IPS-NIHi7 (cell line): ENCODE measurements at regions not wholly inside any gene's neighbourhood (a gene's known extent, or its start where the extent isn't known, plus 50 kb on each side); places are given as distances from the start of the nearest gene placed in this dataset.

Experiments
- DNase-seq: peaks from one replicate; pipeline ENCODE4 v3.0.0; 2012; ENCODE audit warnings: mixed read lengths; ENCODE audit errors: extremely low spot score

DNA sequence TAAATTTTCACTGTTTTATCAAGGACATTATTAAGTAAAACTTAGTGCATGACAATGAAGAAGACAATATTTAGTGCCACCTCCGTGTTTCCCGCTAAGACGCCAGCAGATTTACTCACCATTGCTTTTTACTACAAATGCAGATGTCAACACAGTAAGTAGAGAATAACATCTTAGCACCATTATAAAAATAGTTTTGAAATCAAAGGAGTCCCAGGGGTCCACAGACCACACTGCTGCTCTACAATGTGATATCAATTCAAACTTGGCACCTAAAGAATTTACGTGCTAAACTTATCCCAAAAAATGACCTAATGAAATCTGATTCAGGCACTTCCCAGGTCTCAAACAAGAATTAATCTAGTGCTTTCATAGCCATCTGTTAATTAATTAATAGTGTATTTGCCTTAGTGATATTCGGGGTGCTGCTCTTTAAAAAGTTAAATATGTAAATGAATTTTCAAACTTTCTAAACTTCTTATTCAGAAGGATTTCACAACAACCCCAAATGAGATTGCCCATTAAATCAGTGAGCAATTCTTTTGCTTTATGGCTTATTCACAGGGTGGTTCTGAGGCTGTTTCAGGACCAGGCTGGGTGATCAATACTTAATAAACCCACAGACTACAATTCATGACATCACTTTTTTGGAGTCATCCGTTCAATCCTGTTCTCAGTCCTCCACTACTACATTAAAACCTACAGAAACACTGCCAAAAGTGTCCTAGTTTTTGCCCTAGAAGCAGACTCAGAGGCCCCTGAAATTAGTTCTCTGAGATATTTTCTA lies 161.3 kb upstream of the LMNTD1 start:
- DNase-seq, result no peak

DNA sequence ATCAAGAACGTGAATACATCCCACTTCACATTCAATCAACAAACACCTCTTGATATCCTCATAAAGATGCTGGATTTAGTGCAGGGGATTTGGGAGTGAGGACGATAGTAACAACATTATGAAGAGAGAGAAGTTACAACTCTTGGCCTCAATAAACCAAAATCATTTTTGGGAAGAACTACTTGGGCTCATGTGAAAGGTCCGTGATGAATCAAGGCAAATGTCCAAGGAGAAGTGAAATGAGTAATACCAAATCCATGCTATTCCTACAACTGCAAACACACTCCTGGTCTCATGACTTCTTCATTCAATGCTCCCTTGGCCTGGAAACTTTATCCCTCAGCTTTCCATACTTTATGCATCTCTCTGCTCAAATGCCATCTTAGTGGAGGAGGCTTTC lies 162.0 kb upstream of the LMNTD1 start:
- no peak for DNase-seq

DNA sequence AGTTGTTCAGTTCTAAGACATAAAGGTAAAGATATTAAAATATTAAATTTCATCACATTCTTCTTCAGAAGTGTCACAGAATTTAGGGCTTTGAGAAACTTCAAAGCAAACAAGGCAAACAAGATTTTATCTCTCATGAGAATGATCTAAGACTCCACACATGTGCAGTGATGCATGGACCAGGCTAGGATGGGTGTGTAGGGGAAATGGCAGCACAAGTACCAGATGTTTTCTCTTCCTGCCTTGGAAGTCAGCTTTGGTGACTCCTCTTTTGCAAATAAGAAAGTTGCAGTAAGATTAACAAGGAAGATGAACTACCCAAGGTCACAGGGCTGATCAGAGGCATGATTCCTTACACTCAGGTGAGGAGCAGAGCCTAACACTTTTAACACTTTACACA lies 163.8 kb upstream of the LMNTD1 start:
- no peak for DNase-seq

DNA sequence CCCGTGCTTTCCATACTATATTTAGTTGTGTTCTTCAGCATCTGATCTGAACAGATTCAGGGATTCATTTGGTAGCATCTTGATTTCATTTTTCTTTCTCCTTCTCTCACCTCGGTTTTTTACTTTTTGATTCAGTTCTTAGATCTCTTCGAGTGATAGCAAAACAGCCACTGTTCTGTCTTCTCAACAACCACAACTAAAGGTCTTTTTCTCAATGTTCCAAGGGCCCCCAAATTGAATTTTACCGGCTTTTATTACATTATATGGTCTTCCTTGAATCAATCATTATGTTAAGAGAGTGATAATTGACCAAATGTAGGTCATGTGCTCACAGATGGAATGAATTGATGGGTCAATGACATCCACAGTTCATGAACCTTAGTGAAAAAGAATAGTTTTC lies 164.5 kb upstream of the LMNTD1 start:
- DNase-seq, result no peak

DNA sequence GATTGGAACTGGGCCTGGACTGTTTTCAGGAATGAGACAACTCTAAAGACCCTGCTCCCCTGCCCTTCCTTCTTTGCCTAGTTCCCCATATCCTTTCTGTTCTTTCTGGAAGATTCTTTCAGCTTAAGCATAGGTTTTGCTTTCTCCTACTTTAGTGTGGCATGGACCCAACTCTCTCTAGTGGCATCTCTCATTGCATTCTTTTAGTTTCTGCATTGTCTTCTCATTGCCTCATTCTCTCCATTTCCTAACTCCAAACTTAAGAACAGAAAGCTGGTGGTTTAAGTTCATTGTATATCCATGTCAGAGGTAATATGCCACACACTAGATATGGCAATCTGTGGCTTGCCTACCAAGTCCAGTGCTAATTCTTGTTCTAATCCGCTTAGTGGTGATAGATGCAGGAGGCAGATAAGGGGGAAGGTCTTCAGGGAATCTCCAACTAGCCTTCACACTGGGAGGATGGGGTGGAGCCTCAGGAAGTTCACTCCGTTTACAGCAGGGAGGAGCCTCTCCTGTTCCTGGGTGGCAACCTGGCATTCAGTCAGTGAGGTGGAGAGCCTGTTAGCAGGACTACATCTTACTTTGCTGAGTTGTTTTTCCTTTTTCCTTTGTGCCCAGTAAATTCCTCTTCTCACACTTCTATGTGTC lies 165.1 kb upstream of the LMNTD1 start:
- no peak for DNase-seq

DNA sequence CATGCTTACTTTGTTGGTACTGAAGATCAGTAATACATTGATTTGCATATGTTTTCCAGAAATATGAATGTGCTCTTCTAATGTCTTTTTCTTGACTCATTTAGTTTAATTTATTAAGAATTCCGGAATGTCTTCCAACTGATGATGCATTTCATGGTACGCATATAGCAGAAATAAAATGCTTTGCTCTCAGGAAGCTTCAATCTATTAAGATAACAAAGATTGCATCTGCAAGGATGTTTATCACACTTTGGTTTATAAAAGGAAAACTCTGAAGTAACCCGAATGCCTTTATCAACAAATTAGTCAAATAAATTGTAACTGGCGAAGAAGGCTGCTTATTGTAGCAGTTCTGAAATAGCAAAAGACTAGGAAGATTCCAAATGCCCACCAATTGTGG lies 166.4 kb upstream of the LMNTD1 start:
- no peak for DNase-seq

DNA sequence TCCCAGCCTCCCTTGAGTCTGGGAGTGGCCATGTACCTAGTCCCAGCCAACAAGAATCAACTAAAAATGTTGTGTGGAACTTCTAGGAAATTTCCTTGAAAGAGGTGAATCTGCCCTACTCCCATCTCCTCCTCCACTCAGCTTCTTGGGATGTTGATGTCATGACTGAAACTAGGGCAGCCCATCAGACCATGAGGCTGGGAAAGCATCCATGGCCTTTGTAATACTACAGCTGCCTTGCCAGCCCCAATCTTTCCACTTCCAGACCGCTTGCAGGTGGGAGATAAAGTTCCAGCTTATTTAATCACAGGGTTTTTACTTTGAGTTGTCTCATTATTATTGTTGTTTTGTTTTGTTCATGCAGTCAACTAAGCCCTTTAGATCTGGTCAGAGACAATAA lies 170.3 kb upstream of the LMNTD1 start:
- no peak for DNase-seq

DNA sequence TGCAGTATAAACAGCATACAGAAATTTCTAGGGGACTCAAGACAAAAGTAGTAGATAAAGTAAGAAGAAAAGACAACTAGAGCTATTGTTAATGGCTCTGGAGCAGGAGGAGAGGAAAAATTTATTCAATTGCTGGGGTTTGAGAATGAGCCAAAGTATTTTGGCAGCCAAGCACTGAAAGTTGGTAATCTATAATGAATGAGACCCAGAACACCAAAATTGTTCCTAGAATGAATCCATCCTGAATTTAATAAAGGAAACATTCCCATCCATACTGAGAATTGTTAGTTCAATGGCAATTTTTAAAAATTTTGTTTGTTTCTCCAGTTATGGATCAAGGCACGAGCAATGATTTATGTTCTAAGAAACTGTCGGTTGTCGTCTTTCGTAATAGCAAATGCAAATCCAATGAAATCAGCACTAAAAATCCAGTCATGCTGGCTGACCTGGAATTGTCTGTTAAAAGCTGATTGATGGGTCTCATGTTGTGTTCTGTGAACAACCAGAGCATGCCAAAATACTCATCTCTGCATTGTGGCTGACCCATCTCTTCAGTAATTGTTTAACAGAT lies 170.9 kb upstream of the LMNTD1 start:
- DNase-seq, result no peak

DNA sequence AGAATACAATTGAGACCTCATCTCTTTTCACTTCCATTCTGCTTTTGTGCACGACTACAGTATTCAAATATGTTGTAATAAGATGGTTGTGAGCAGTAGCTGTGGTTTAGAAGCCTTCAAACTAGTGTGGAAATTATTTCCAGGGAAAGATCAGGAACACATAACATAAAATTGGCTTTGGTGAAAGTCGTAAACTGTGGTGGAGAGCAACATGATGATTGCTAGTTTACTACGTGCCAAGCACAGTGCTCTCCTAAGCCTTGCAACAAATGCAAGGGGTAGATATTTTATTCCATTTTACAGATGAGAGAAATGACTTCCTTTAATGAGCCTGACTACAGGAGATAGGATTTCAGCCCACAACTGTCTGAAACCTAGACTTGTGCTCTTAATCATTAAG lies 172.4 kb upstream of the LMNTD1 start:
- DNase-seq, result no peak

DNA sequence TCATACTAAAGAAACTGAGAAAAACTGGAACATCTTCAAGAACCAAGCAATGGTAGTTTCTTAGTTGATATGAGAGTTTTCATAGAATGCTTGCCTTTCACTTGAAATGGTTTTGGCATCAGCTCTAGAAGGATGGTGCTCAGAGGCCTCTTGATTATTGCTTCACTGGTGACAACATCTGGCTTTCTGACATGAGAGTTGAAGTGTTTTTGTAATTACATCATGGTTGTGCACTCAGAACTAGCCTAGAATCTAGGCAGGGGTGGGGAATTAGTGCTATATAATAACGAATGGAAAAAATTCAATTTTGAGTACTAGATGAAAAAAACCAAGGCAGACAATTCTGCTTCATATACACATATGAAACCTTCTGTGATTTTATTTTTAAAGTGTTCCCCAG lies 172.8 kb upstream of the LMNTD1 start:
- DNase-seq, result no peak

DNA sequence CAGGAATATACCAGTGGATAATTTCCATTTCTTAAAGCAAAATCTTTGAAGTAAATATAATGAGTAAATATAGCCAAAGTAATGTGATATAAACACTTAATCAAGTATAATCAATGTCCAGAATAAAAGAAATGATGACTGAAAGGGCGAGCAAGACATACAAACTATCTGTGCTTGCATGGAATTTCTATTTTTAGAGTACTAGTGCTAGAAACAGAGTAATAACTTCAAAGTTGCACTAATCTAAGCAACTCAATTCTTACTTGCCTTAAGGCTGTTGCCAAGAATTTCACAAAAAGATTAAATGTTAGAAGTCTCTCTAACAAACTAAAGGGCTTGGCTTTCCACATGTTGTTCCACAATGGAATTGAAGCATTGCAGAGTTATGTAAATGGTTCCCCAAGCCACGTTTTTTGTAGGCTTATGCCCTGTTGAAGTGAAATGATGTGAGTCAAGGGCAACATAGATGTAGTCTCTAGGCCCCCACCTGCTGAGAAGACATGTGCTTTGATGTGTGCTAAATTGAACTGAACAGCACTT lies 175.0 kb upstream of the LMNTD1 start:
- DNase-seq, result no peak

DNA sequence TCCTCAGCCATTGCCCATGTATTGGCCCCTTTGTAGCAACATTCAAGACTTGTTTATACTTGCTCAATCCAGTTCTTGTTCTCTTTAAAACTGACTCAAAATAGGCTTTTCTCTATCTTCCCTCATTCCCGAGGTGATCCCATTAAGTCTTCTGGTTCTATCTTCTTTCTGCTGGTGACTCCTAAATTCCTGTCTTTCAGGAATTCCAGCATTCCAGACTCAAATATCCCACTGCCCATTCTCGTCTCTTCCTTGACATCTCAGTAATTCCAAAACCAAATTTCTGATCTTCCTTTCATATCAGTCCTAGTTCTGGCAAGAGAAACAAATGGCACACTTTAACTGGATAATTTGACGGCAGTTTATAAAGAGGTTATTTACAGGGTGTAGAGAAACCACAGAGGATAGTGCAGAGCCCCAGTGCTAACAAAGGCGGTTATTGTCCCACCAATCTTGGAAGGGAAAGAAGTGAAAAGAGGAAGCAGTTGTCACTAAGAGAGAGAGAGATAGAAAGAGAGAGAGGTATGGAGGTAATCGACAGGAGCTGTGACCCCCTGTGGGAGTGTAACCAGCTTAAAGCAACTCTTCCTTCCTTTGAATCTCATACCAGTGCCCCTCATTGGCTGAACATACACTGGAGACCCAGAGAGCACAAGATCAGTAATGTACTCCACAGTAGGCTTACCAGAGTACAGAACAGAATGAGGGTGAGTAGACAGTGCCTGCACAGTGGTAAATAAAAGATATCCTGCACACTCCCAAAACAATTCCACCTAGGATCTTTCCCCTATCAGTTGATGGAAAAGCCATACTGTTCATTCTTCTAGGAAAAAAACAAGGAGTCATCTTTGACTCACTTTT lies 177.6 kb upstream of the LMNTD1 start:
- DNase-seq, result no peak

DNA sequence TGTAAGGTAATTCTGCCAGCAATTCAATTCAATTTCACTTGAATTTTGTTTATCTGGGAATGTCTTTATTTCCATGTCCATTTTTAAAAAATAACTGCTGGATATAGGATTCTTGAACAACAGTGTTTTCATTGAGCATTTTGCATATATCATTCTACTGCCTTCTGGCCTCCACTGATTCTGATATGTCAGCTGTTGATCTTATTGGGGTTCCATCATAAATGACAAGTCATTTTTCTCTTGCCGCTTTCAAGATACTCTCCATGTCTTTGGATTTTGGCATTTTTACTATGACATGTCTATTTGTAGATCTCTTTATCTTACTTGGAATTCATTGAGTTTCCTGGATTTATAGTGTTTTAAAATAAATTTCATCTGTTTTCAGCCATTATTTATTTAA lies 180.5 kb upstream of the LMNTD1 start:
- no peak for DNase-seq

DNA sequence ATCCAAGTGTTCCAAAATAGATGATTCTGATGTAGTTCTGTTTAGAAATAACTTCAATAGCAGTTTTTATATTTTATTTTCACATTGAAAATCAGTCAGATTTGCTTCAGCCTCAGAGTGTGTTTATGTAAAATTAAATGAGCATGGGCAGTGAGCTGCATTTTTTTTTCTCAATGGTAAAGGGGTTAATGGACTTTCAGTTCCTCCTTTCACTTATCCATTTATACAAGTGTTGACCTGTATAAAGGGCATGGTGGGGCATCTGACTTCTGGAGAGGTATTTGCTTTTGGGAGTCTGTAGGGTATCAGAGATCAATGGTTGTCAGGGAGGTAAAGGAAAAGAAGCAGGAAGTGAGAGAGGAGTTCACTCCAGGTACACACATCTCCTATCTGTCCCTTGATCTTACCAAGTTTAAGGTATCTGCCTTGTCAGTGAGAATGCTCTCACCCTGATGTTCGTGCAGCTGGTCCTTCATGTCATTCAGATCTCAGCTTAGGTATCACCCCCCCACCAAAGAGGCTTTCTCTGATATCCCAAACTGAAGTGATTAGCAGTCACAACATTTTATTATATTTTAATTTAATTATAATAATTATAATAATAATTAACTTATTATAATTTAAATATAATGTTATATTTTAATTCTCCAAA lies 181.6 kb upstream of the LMNTD1 start:
- no peak for DNase-seq

DNA sequence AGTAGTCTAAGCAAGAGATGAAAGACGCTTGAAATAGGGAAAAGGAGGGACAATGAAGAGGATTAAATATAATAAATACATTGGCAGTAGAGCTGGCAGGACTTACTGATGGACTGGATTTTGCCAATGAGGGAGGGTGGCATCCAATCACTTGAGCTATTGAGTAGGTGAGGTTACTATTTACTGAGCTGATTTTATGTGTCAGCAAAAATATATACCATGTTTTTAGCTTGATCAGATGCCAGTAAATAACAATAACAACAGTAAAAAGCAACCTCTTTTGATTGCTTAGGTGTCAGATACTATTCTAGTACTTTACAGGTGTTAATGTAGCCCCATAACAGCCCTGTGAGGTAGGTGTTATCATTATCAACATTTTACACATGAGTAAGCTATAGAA lies 187.5 kb upstream of the LMNTD1 start:
- no peak for DNase-seq

DNA sequence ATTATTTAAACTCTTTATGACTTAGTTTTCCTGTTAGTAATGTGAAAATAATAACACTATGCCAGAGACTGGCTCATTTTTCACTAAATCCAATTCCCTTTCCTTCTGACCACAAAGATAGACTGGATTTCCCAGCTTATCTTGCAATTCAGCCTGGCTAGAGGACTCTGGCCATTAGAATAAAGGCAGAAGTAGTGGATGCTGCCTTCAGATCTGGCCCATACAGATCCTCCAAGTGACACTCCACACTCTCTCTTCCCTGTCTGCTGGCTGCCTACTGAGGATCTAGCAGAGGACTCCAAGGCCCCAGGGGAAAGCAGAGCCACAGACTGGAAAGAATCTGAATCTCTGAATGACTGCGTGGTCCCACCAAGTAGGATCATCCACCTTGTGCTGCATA lies 188.8 kb upstream of the LMNTD1 start:
- DNase-seq, result no peak

DNA sequence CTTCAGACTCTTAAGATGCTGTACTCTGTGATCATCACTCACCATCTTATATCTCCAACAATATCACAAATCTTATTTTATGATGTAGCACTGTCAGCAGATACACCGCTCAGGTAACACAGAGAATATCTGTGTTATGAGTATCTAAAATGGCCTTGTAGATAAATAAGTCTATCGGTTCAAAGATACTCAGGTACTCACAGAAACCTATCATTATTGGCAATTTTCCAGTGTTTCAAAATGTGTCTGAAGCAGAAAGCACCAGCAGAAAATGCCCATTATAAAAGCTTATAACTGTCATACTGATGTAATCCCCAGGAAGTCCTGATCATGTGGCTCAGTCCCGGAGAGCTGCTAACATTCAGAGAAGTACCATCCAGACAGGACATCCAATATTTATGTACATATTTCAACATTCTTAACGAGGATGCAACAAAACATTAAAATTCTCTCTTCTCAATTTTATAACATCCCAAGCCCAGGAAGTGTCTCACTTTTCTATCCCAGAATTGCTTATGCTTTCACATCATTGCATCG lies 190.7 kb upstream of the LMNTD1 start:
- no peak for DNase-seq

DNA sequence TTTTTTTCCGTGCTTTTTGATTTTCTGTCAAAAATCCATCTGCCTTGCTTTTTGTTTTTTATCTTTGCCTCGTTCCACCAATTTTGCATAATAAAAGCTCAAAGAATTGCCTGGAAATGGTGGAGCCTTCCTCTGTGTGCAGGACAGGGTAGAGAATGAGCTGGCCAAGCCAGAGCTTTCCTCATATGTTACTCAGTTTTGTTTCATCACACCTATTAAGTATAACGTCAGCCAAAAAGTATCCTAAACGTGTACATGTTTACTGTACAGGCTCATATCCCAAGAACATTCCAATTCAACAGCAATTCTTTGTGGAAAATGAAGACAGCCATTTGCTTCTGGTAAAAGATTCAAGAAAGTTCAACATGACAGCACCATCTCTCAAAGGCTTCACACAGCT lies 191.2 kb upstream of the LMNTD1 start:
- no peak for DNase-seq

DNA sequence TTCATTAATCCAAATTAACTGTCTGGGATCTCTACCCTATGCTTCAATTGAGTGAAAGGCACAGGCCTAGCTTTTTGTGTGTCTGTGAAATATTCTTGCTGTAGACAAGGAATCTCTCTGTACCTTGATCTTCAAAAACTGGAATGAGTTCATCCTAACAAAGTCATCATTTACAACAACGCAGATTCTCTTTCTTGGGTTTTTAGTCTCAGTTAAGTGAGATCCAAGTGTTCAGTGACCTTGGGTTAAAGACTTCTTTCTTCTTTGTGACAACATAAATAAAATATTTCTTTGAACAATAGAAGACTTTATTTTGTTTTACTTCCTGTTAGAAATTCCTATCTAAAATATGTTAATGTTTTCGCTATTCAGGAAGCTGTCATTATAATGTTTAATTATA lies 192.2 kb upstream of the LMNTD1 start:
- DNase-seq, result no peak

DNA sequence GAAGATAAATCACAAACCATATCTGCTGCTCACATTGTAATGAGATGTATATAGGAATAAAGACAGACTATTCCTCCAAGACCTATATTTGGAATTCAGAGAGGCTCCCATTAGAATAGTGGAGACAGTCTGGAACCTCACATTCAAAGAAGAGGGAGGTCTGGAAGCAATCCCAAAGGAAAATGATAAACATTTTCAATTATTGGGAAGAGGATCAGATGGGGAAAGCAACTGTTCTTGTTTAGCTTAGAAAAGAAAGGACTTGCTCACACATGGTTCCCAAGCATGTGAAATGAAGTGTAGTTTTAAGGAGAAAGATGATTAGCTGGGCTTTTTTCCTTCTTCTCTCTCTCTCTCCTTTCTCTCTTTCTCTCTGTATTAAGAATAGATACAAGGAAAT lies 193.0 kb upstream of the LMNTD1 start:
- DNase-seq, result no peak

DNA sequence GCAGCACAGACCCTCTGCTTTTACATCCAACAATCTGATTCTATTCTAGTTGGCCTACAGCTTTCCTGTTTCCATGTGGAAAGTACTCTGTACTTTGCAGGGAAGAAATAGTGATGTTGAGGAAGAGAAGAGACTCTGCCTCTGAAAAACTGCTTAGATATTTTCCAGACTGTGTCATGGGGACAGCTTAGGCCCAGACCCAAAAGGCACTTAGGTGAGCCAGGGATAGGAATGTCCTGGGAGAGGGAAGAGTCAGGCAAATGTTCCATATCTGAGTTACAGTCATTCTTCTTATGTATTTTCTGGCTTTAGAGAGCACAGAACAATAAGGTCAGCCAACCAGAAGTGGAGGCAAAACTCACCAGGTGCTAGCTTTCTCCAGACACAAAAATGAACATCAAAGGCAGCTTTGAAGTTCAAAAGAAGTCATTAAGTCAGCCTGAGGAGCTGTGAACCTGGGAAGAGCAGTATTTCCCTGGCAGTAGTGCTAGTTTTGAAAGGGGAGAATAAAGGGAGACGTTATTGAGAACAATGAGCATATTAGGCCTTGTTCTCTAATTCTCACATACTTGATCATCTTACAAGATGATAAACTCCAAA lies 199.7 kb upstream of the LMNTD1 start:
- no peak for DNase-seq
